ENCODE measurements at regions not wholly inside any gene's neighbourhood (a gene's known extent, or its start where the extent isn't known, plus 50 kb on each side); places are given as distances from the start of the nearest gene placed in this dataset.
"Not testable (repeated sequence)": the region's sequence is repeated elsewhere in the genome, so short reads cannot be mapped to it uniquely, and the experiment has no call there.

DNA sequence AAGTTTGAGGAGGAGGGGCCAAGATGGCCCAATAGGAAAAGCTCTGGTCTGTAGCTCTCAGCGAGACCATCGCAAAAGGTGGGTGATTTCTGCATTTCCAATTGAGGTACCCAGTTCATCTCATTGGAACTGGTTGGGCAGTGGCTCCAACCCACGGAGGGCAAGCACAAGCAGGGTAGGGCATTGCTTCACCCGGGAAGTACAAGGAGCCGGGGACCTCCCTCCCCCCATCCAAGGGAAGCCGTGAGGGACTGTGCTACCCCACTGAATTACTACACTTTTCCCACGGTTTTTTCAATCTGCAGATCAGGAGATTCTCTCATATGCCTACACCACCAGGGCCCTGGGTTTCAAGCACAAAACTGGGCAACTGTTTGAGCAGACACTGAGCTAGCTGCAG is 58.0 kb upstream of the EFCAB3 start:
- no peak for FAIRE-seq
- no peak for DNase-seq
- peaks cover 0 to 2% of the 10 kb centered on the region in 2 donors for H3K9me3 ChIP-seq (ENCODE audit: control insufficient read depth in 2 of 2, insufficient read depth in 1 of 2, low read depth in 1 of 2, low read length in 1 of 2)
- H3K4me3 ChIP-seq (ENCODE audit: low read depth in 1 of 3, low read length in 3 of 3) = no peak overlapping the region
- no peaks in the 10 kb centered on the region for H3K36me3 ChIP-seq (ENCODE audit: control insufficient read depth in 3 of 3, insufficient read depth in 2 of 3, low read depth in 1 of 3, low read length in 3 of 3)
- no peaks in the 10 kb centered on the region for H3K4me1 ChIP-seq (ENCODE audit: control insufficient read depth in 3 of 3, insufficient read depth in 2 of 3, low read depth in 1 of 3, low read length in 2 of 3)
- no peak overlapping the region for H3K27ac ChIP-seq (ENCODE audit: low read depth in 1 of 3, low read length in 2 of 3)
- H3K27me3 ChIP-seq (ENCODE audit: control insufficient read depth in 3 of 3, insufficient read depth in 3 of 3, low read length in 3 of 3) = peaks cover 0 to 5% (median 0%) of the 10 kb centered on the region in 3 donors
- WGBS, 3 donors = 83 to 90% (median 89%) methylated on average over 7 of the region's 7 CpGs

GRCh38 chr17:62321451-62321850 is 58.9 kb upstream of the EFCAB3 start:
- no peak for FAIRE-seq
- Histone ChIP-seq H3K4me3 (ENCODE audit: low read depth in 1 of 3, low read length in 3 of 3) (no peak overlapping the region), H3K27ac (ENCODE audit: low read depth in 1 of 3, low read length in 2 of 3) (no peak overlapping the region), H3K4me1 (ENCODE audit: control insufficient read depth in 3 of 3, insufficient read depth in 2 of 3, low read depth in 1 of 3, low read length in 2 of 3) (no peaks in the 10 kb centered on the region), H3K27me3 (ENCODE audit: control insufficient read depth in 3 of 3, insufficient read depth in 3 of 3, low read length in 3 of 3) (peaks cover 0 to 5% (median 0%) of the 10 kb centered on the region in 3 donors), H3K9me3 (ENCODE audit: control insufficient read depth in 2 of 2, insufficient read depth in 1 of 2, low read depth in 1 of 2, low read length in 1 of 2) (peaks cover 0 to 2% of the 10 kb centered on the region in 2 donors), H3K36me3 (ENCODE audit: control insufficient read depth in 3 of 3, insufficient read depth in 2 of 3, low read depth in 1 of 3, low read length in 3 of 3) (no peaks in the 10 kb centered on the region)
- DNase-seq = no peak
- 48 to 66% (median 50%) methylated on average over 1 of the region's 1 CpG for WGBS, 3 donors

- DNase-seq (no peak), FAIRE-seq (no peak)
- 73 to 94% (median 85%) methylated on average over 1 of the region's 1 CpG for WGBS, 3 donors
- H3K27me3 ChIP-seq (ENCODE audit: control insufficient read depth in 3 of 3, insufficient read depth in 3 of 3, low read length in 3 of 3) = peaks cover 0 to 5% (median 0%) of the 10 kb centered on the region in 3 donors
- no peak overlapping the region for H3K4me3 ChIP-seq (ENCODE audit: low read depth in 1 of 3, low read length in 3 of 3)
- peaks cover 0 to 2% of the 10 kb centered on the region in 2 donors for H3K9me3 ChIP-seq (ENCODE audit: control insufficient read depth in 2 of 2, insufficient read depth in 1 of 2, low read depth in 1 of 2, low read length in 1 of 2)
- H3K27ac ChIP-seq (ENCODE audit: low read depth in 1 of 3, low read length in 2 of 3) = no peak overlapping the region
- no peaks in the 10 kb centered on the region for H3K36me3 ChIP-seq (ENCODE audit: control insufficient read depth in 3 of 3, insufficient read depth in 2 of 3, low read depth in 1 of 3, low read length in 3 of 3)
- no peaks in the 10 kb centered on the region for H3K4me1 ChIP-seq (ENCODE audit: control insufficient read depth in 3 of 3, insufficient read depth in 2 of 3, low read depth in 1 of 3, low read length in 2 of 3)
Observed at GRCh38 chr17:62319846-62320245, 60.5 kb upstream of the EFCAB3 start.

DNA sequence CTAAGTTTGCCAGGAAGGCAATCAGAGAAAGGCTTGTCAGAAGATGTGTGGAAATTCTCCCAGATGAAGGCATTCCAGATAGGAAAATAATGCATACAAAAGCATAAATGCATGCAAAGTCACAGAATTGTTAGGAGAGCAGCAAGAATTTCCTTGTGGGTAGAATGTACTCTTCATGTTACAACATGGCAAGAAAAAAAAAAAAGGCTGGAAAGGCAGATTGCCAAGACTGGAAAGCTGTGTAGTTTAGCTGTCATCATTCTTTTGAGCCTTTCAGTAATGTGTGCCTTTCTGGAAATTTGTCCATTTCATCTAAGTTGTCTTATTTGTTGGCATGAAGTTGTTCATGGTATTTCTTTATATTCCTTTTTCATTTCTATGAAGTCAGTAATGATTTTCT is 71.0 kb upstream of the EFCAB3 start:
- no peak overlapping the region for H3K4me3 ChIP-seq (ENCODE audit: low read depth in 1 of 3, low read length in 3 of 3)
- peaks cover 0 to 2% (median 0%) of the 10 kb centered on the region in 3 donors for H3K27me3 ChIP-seq (ENCODE audit: control insufficient read depth in 3 of 3, insufficient read depth in 3 of 3, low read length in 3 of 3)
- no peaks in the 10 kb centered on the region for H3K9me3 ChIP-seq (ENCODE audit: control insufficient read depth in 2 of 2, insufficient read depth in 1 of 2, low read depth in 1 of 2, low read length in 1 of 2)
- H3K27ac ChIP-seq (ENCODE audit: low read depth in 1 of 3, low read length in 2 of 3) = no peak overlapping the region
- H3K4me1 ChIP-seq (ENCODE audit: control insufficient read depth in 3 of 3, insufficient read depth in 2 of 3, low read depth in 1 of 3, low read length in 2 of 3) = peaks cover 0 to 6% (median 0%) of the 10 kb centered on the region in 3 donors
- DNase-seq = no peak
- H3K36me3 ChIP-seq (ENCODE audit: control insufficient read depth in 3 of 3, insufficient read depth in 2 of 3, low read depth in 1 of 3, low read length in 3 of 3) = no peaks in the 10 kb centered on the region
- FAIRE-seq = no peak

GRCh38 chr17:62307196-62307595 is 73.2 kb upstream of the EFCAB3 start:
- Histone ChIP-seq H3K4me1 (ENCODE audit: control insufficient read depth in 3 of 3, insufficient read depth in 2 of 3, low read depth in 1 of 3, low read length in 2 of 3) (peaks cover 0 to 6% (median 0%) of the 10 kb centered on the region in 3 donors), H3K4me3 (ENCODE audit: low read depth in 1 of 3, low read length in 3 of 3) (no peak overlapping the region), H3K9me3 (ENCODE audit: control insufficient read depth in 2 of 2, insufficient read depth in 1 of 2, low read depth in 1 of 2, low read length in 1 of 2) (no peaks in the 10 kb centered on the region), H3K27me3 (ENCODE audit: control insufficient read depth in 3 of 3, insufficient read depth in 3 of 3, low read length in 3 of 3) (peaks cover 0 to 2% (median 0%) of the 10 kb centered on the region in 3 donors), H3K36me3 (ENCODE audit: control insufficient read depth in 3 of 3, insufficient read depth in 2 of 3, low read depth in 1 of 3, low read length in 3 of 3) (no peaks in the 10 kb centered on the region), H3K27ac (ENCODE audit: low read depth in 1 of 3, low read length in 2 of 3) (no peak overlapping the region)
- DNase-seq (peak; percentile 79 to 86), FAIRE-seq (no peak)
- WGBS, 3 donors = 2 to 10% (median 8%) methylated on average over 2 of the region's 2 CpGs

GRCh38 chr17:62303476-62303875 is 76.9 kb upstream of the EFCAB3 start:
- DNase-seq = no peak
- H3K4me1 ChIP-seq (ENCODE audit: control insufficient read depth in 3 of 3, insufficient read depth in 2 of 3, low read depth in 1 of 3, low read length in 2 of 3) = peaks cover 0 to 6% (median 0%) of the 10 kb centered on the region in 3 donors
- FAIRE-seq = peak; percentile 41

GRCh38 chr17:62300697-62301096 is 79.7 kb upstream of the EFCAB3 start:
- WGBS, 3 donors = 85 to 92% (median 90%) methylated on average over 4 of the region's 4 CpGs
- Histone ChIP-seq H3K27me3 (ENCODE audit: control insufficient read depth in 3 of 3, insufficient read depth in 3 of 3, low read length in 3 of 3) (peaks cover 0 to 2% (median 0%) of the 10 kb centered on the region in 3 donors), H3K36me3 (ENCODE audit: control insufficient read depth in 3 of 3, insufficient read depth in 2 of 3, low read depth in 1 of 3, low read length in 3 of 3) (no peaks in the 10 kb centered on the region), H3K4me3 (ENCODE audit: low read depth in 1 of 3, low read length in 3 of 3) (no peak overlapping the region), H3K27ac (ENCODE audit: low read depth in 1 of 3, low read length in 2 of 3) (no peak overlapping the region), H3K4me1 (ENCODE audit: control insufficient read depth in 3 of 3, insufficient read depth in 2 of 3, low read depth in 1 of 3, low read length in 2 of 3) (no peaks in the 10 kb centered on the region), H3K9me3 (ENCODE audit: control insufficient read depth in 2 of 2, insufficient read depth in 1 of 2, low read depth in 1 of 2, low read length in 1 of 2) (no peaks in the 10 kb centered on the region)
- DNase-seq = no peak
- FAIRE-seq = no peak

More at GRCh38 chr17:62303476-62303875, 76.9 kb upstream of the EFCAB3 start:
- Histone ChIP-seq H3K4me3 (ENCODE audit: low read depth in 1 of 3, low read length in 3 of 3) (no peak overlapping the region), H3K36me3 (ENCODE audit: control insufficient read depth in 3 of 3, insufficient read depth in 2 of 3, low read depth in 1 of 3, low read length in 3 of 3) (no peaks in the 10 kb centered on the region), H3K9me3 (ENCODE audit: control insufficient read depth in 2 of 2, insufficient read depth in 1 of 2, low read depth in 1 of 2, low read length in 1 of 2) (no peaks in the 10 kb centered on the region), H3K27me3 (ENCODE audit: control insufficient read depth in 3 of 3, insufficient read depth in 3 of 3, low read length in 3 of 3) (peaks cover 0 to 2% (median 0%) of the 10 kb centered on the region in 3 donors), H3K27ac (ENCODE audit: low read depth in 1 of 3, low read length in 2 of 3) (no peak overlapping the region)

DNA sequence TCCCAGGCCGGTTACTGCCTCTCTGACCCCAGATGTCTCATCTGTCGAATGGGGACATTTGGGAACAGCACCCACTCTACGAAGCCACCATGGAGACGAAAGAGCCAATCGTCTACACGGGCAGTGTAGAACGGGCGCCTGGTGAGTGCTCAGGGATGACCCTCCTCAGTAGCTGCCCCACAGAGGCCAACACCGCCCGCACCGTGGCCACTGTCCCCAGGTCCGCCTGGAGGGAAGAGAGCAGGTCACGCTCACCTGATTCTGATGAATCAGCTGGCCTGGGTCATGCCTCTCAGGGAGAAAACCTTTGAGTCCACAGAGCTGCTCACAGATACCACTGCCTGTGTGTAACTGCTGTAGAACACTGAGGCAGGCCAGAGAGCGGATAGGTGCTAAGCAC is 105.1 kb upstream of the EFCAB3 start:
- H3K27ac ChIP-seq (ENCODE audit: low read depth in 1 of 3, low read length in 2 of 3); H3K9me3 ChIP-seq (ENCODE audit: control insufficient read depth in 2 of 2, insufficient read depth in 1 of 2, low read depth in 1 of 2, low read length in 1 of 2); H3K4me3 ChIP-seq (ENCODE audit: low read depth in 1 of 3, low read length in 3 of 3); FAIRE-seq; H3K36me3 ChIP-seq (ENCODE audit: control insufficient read depth in 3 of 3, insufficient read depth in 2 of 3, low read depth in 1 of 3, low read length in 3 of 3); H3K4me1 ChIP-seq (ENCODE audit: control insufficient read depth in 3 of 3, insufficient read depth in 2 of 3, low read depth in 1 of 3, low read length in 2 of 3); H3K27me3 ChIP-seq (ENCODE audit: control insufficient read depth in 3 of 3, insufficient read depth in 3 of 3, low read length in 3 of 3); DNase-seq: not testable (repeated sequence)
- 92 to 98% (median 98%) methylated on average over 6 to 14 of the region's 14 CpGs for whole genome bisulfite sequencing, 3 donors

DNA sequence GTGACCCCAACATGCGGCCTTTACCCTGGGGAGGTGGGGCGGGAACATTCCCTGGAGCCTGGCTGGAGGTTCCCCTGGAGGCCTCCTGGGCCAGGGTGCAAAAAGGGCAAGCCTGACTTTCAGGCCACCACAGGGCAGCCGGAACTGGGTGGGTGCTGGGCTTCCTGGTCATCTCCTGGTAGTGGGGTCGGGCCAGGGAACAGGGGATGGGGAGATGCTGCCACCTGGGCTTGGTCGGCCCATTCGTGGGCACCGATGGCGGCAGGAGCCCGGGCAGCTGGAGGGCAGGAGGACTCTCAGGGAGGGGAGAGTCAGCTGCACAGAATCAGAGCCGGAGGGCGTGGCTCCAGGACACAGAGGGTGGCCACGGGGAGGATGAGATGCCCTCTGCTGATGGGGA is 112.0 kb upstream of the EFCAB3 start:
- not testable (repeated sequence) for H3K27ac ChIP-seq (ENCODE audit: low read depth in 1 of 3, low read length in 2 of 3); DNase-seq; H3K27me3 ChIP-seq (ENCODE audit: control insufficient read depth in 3 of 3, insufficient read depth in 3 of 3, low read length in 3 of 3); H3K4me1 ChIP-seq (ENCODE audit: control insufficient read depth in 3 of 3, insufficient read depth in 2 of 3, low read depth in 1 of 3, low read length in 2 of 3); H3K36me3 ChIP-seq (ENCODE audit: control insufficient read depth in 3 of 3, insufficient read depth in 2 of 3, low read depth in 1 of 3, low read length in 3 of 3); H3K9me3 ChIP-seq (ENCODE audit: control insufficient read depth in 2 of 2, insufficient read depth in 1 of 2, low read depth in 1 of 2, low read length in 1 of 2); FAIRE-seq; H3K4me3 ChIP-seq (ENCODE audit: low read depth in 1 of 3, low read length in 3 of 3)
- WGBS, 3 donors = 78 to 92% (median 85%) methylated on average over 5 to 9 of the region's 12 CpGs

All from small intestine (tissue), 7 donors.